ENCODE measurements at regions not wholly inside any gene's neighbourhood (a gene's known extent, or its start where the extent isn't known, plus 50 kb on each side); places are given as distances from the start of the nearest gene placed in this dataset.

- TF ChIP-seq CTCF (IDR thresholded peaks at IDR 0.05; ENCODE audit: poor library complexity) (no peak), EZH2 (IDR thresholded peaks at IDR 0.05; ENCODE audit: borderline replicate concordance) (no peak), EZH2phosphoT487 (IDR thresholded peaks at IDR 0.05; ENCODE audit: low read depth, severe bottlenecking, unreplicated experiment) (no peak)
Measured at GRCh38 chr3:62929771-62930170, 54.6 kb upstream of the CADPS start.

Measured in hepatocyte (in vitro differentiated cells).